HCT116 (cell line): ENCODE measurements at regions not wholly inside any gene's neighbourhood (a gene's known extent, or its start where the extent isn't known, plus 50 kb on each side); places are given as distances from the start of the nearest gene placed in this dataset.

Source experiments
- ATAC-seq: fragments of 200-7000 bp; cut with Tn5 transposase; 2 replicates; pipeline ENCODE4 v1.9.1; 2020; ENCODE audit warnings: mild to moderate bottlenecking, moderate library complexity
- BruUV-seq: library from RNA; stranded (reverse); fragments of 400-500 nt; replicated peaks from 2 replicates; lab custom pipeline; 2021; lab: Mats Ljungman, UMichigan
- CTCF ChIA-PET: fragments of 300-600 bp; sonication (Branson Sonifier 250); formaldehyde crosslinking; loops from one replicate; lab custom pipeline; 2021; ENCODE audit warnings: antibody characterized with exemption; lab: Charles Lee
- POLR2A ChIA-PET: fragments of 300-600, 350-600 bp; sonication (Branson Sonifier 250); formaldehyde crosslinking; loops from one replicate; lab custom pipeline; 2021; ENCODE audit warnings: antibody characterized with exemption; lab: Charles Lee
- RAD21 ChIA-PET, 2 experiments: fragments of 300-600 bp; sonication (Branson Sonifier 250); formaldehyde crosslinking; loops; one replicate each; lab custom pipeline; 2023; ENCODE audit warnings: low total read pairs in 2 of 2; ENCODE audit not compliant: uncharacterized antibody in 2 of 2, unreplicated experiment in 2 of 2, low non-redundant PET in 1 of 2; lab: Charles Lee
- DNase-seq: peaks from one replicate; pipeline ENCODE4 v3.0.0-alpha.2; 2010; ENCODE audit warnings: low read depth, low spot score
- H2AFZ ChIP-seq: fragments of 200-600 bp; shearing (Covaris generic), sonication (generic); 2 replicates; pipeline ENCODE4 v1.6.1; 2017; ENCODE audit warnings: low read depth, mixed run types, mixed read lengths, antibody characterized with exemption, low read length; ENCODE audit not compliant: poor library complexity, severe bottlenecking
- H3K27ac ChIP-seq: 2 replicates; pipeline ENCODE4 v1.5.1; 2012; ENCODE audit warnings: low read depth, low read length
- H3K27me3 ChIP-seq: fragments of 200-600 bp; sonication (generic); 2 replicates; pipeline ENCODE4 v1.6.1; 2016; ENCODE audit warnings: mixed run types, low read length, mixed read lengths; ENCODE audit not compliant: insufficient read depth
- H3K36me3 ChIP-seq, 2 experiments: fragments of 200-500 bp in 1 of 2; fragments of 200-600 bp in 1 of 2; sonication (Bioruptor generic) in 1 of 2; sonication (generic) in 1 of 2; 2 replicates each; pipeline versions ENCODE4 v1.5.1 to v1.6.1; 2014 to 2016; ENCODE audit warnings: low read length in 2 of 2, inconsistent platforms in 1 of 2, mixed read lengths in 1 of 2, mixed run types in 1 of 2; ENCODE audit not compliant: insufficient read depth in 2 of 2, control insufficient read depth in 1 of 2
- H3K4me1 ChIP-seq, 2 experiments: fragments of 200-600 bp in 1 of 2; sonication (generic) in 1 of 2; 2 replicates each; pipeline versions ENCODE4 v1.5.1 to v1.6.1; 2012 to 2017; ENCODE audit warnings: low read length in 2 of 2, inconsistent platforms in 1 of 2, mild to moderate bottlenecking in 1 of 2, mixed read lengths in 1 of 2, mixed run types in 1 of 2, moderate library complexity in 1 of 2; ENCODE audit not compliant: insufficient read depth in 2 of 2, control insufficient read depth in 1 of 2
- H3K4me2 ChIP-seq: fragments of 200-600 bp; sonication (generic); 2 replicates; pipeline ENCODE4 v1.6.1; 2017; ENCODE audit warnings: mixed run types, low read length, mixed read lengths
- H3K4me3 ChIP-seq, 2 experiments: fragments of 200-600 bp in 1 of 2; sonication (generic) in 1 of 2; replicated peaks in 1 of 2; 2 replicates each; pipeline ENCODE4 v1.5.1; 2011 to 2016; ENCODE audit warnings: low read length in 2 of 2, control low read depth in 1 of 2, low read depth in 1 of 2, mild to moderate bottlenecking in 1 of 2, mixed read lengths in 1 of 2, mixed run types in 1 of 2
- H3K79me2 ChIP-seq: fragments of 200-600 bp; sonication (generic); 2 replicates; pipeline ENCODE4 v1.6.1; 2017; ENCODE audit warnings: mild to moderate bottlenecking, mixed run types, low read length, moderate library complexity, mixed read lengths; ENCODE audit not compliant: insufficient read depth
- H3K9ac ChIP-seq: fragments of 200-600 bp; sonication (generic); 2 replicates; pipeline ENCODE4 v1.6.1; 2016; ENCODE audit warnings: low read length, mixed read lengths
- H3K9me2 ChIP-seq: fragments of 200-600 bp; sonication (generic), shearing (Covaris generic); 2 replicates; pipeline ENCODE4 v1.6.1; 2017; ENCODE audit warnings: mixed run types, mild to moderate bottlenecking, moderate library complexity; ENCODE audit not compliant: insufficient read depth
- H3K9me3 ChIP-seq, 2 experiments: fragments of 200-500 bp in 1 of 2; fragments of 200-600 bp in 1 of 2; sonication (Bioruptor generic) in 1 of 2; sonication (generic) in 1 of 2; 2 replicates each; pipeline ENCODE4 v1.6.1; 2014 to 2017; ENCODE audit warnings: low read length in 2 of 2, mixed read lengths in 2 of 2, inconsistent platforms in 1 of 2, low read depth in 1 of 2, mild to moderate bottlenecking in 1 of 2, mixed run types in 1 of 2, moderate library complexity in 1 of 2; ENCODE audit not compliant: control insufficient read depth in 1 of 2, insufficient read depth in 1 of 2
- H4K20me1 ChIP-seq: fragments of 200-600 bp; sonication (generic), shearing (Covaris generic); 2 replicates; pipeline ENCODE4 v1.6.1; 2017; ENCODE audit warnings: mixed run types, mild to moderate bottlenecking, moderate library complexity; ENCODE audit not compliant: insufficient read depth
- ATF3 ChIP-seq: IDR thresholded peaks from 2 replicates; pipeline ENCODE4 v1.6.1; 2012
- CBX3 ChIP-seq: IDR thresholded peaks from 2 replicates; pipeline ENCODE4 v1.6.1; 2012; ENCODE audit warnings: low read depth
- EGR1 ChIP-seq: IDR thresholded peaks from 2 replicates; pipeline ENCODE4 v1.6.1; 2012; ENCODE audit warnings: low read depth
- EZH2 ChIP-seq: fragments of 200-600 bp; sonication (generic); IDR thresholded peaks from 2 replicates; pipeline ENCODE4 v1.6.1; 2017; ENCODE audit warnings: antibody characterized with exemption, mixed run types
- JUND ChIP-seq: IDR thresholded peaks from 2 replicates; pipeline ENCODE4 v1.6.1; 2012
- POLR2A ChIP-seq: IDR thresholded peaks from 2 replicates; pipeline ENCODE4 v1.7.0; 2011; ENCODE audit warnings: borderline replicate concordance; ENCODE audit not compliant: insufficient read depth, insufficient read length; ENCODE audit errors: extremely low read depth
- POLR2AphosphoS5 ChIP-seq: IDR thresholded peaks from 2 replicates; pipeline ENCODE4 v1.6.1; 2011; ENCODE audit warnings: mild to moderate bottlenecking, low read depth, low read length, moderate library complexity
- SIN3A ChIP-seq: IDR thresholded peaks from 2 replicates; pipeline ENCODE4 v1.6.1; 2012; ENCODE audit warnings: low read depth
- SP1 ChIP-seq: IDR thresholded peaks from 2 replicates; pipeline ENCODE4 v1.6.1; 2012; ENCODE audit warnings: low read depth
- SRF ChIP-seq: IDR thresholded peaks from 2 replicates; pipeline ENCODE4 v1.6.1; 2012; ENCODE audit warnings: low read depth
- YY1 ChIP-seq: IDR thresholded peaks from 2 replicates; pipeline ENCODE4 v1.6.1; 2011; ENCODE audit warnings: low read length, low read depth, moderate library complexity, mild to moderate bottlenecking; ENCODE audit not compliant: insufficient replicate concordance; ENCODE audit errors: extremely low read depth
- ZFX ChIP-seq: fragments of 450-650 bp; IDR thresholded peaks from 2 replicates; pipeline ENCODE4 v1.6.1; 2017
- intact Hi-C: fragments of 100-400 bp; cut with micrococcal nuclease; formaldehyde crosslinking; loops from 2 replicates; pipeline ENCODE4 v1.10.0; 2022
- TF ChIP-seq, protein P1 (sequence below): IDR thresholded peaks from 2 replicates; pipeline ENCODE4 v1.6.1; 2011; ENCODE audit warnings: mild to moderate bottlenecking, low read length, moderate library complexity; ENCODE audit not compliant: insufficient replicate concordance; ENCODE audit errors: extremely low read depth
- TF ChIP-seq, protein P2 (sequence below), 3 experiments: fragments of 200-600 bp in 1 of 3; sonication (generic) in 1 of 3; IDR thresholded peaks in 2 of 3; conservative IDR thresholded peaks in 1 of 3; 2 replicates each; pipeline ENCODE4 v1.5.1; 2012 to 2017; ENCODE audit warnings: low read depth in 2 of 3, low read length in 2 of 3, antibody characterized with exemption in 1 of 3, borderline replicate concordance in 1 of 3, control low read depth in 1 of 3, mild to moderate bottlenecking in 1 of 3, mixed read lengths in 1 of 3, mixed run types in 1 of 3, moderate library complexity in 1 of 3; ENCODE audit not compliant: insufficient read depth in 1 of 3

DNA sequence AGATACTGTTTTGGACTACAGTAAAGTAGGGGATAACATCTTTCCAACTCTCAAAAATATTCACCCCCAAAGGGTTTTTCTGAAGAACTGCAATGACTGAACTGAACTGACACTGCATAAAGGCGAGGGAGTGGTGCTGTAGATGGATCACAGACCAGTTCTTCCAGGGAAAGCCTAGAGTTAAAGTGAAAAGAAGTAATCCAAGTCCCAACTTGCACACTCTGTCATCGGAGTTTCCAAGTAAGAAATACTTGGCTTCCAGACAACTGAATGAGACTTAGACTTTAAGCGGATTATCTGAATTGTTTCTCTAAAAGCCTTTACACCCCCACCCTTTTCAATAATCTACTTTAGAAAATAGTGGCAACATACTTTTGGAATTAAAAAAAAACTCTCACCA lies 134.1 kb upstream of the PREP start:
- no peaks in the 10 kb centered on the region for H3K9me3 ChIP-seq
- no peak overlapping the region for H3K9ac ChIP-seq
- ATAC-seq (no peak), DNase-seq (no peak)
- intact Hi-C loops = no loop called here
- ChIA-PET RAD21 (no interaction called here), POLR2A (no interaction called here), CTCF (no interaction called here)
- H3K9me2 ChIP-seq = no peaks in the 10 kb centered on the region
- H2AFZ ChIP-seq = no peak overlapping the region
- no peaks in the 10 kb centered on the region for H3K4me1 ChIP-seq
- BruUV-seq = no TSS peak
- H3K36me3 ChIP-seq = no peaks in the 10 kb centered on the region
- TF ChIP-seq SRF = no peak
- TF ChIP-seq EGR1 = no peak
- TF ChIP-seq JUND = no peak
- TF ChIP-seq SP1 = no peak
- TF ChIP-seq CBX3 = no peak
- TF ChIP-seq, protein P1, sequence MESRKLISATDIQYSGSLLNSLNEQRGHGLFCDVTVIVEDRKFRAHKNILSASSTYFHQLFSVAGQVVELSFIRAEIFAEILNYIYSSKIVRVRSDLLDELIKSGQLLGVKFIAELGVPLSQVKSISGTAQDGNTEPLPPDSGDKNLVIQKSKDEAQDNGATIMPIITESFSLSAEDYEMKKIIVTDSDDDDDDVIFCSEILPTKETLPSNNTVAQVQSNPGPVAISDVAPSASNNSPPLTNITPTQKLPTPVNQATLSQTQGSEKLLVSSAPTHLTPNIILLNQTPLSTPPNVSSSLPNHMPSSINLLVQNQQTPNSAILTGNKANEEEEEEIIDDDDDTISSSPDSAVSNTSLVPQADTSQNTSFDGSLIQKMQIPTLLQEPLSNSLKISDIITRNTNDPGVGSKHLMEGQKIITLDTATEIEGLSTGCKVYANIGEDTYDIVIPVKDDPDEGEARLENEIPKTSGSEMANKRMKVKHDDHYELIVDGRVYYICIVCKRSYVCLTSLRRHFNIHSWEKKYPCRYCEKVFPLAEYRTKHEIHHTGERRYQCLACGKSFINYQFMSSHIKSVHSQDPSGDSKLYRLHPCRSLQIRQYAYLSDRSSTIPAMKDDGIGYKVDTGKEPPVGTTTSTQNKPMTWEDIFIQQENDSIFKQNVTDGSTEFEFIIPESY = no peak
- no peak for TF ChIP-seq YY1
- no peak for TF ChIP-seq POLR2AphosphoS5
- no peak for TF ChIP-seq POLR2A
- H3K4me3 ChIP-seq = no peak overlapping the region
- no peak overlapping the region for H3K4me2 ChIP-seq
- no peaks in the 10 kb centered on the region for H4K20me1 ChIP-seq
- H3K79me2 ChIP-seq = no peaks in the 10 kb centered on the region
- H3K27me3 ChIP-seq = no peaks in the 10 kb centered on the region
- no peak overlapping the region for H3K27ac ChIP-seq

DNA sequence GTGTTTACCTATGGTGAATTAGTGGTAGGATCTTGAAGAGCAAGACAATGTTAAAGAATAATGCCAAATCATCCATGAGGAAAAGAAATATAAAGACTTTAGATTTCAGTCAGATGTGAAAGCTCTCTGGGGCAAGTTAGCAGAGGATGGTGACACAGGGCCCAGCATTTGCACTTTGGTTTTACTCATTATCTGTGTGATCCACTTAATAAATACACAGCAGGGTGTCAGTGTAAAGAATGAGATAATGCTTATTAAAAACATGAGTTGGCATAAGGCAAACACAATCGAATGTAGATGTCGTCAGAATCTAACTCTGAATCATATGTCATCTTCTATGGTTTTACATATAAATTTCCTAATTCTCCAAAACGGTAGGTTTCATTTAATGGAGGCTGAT lies 130.4 kb upstream of the PREP start:
- Histone ChIP-seq H3K4me2 (no peak overlapping the region), H3K79me2 (no peaks in the 10 kb centered on the region)
- no peak for ATAC-seq

More for the DNA sequence above, 130.4 kb upstream of the PREP start:
- ChIA-PET CTCF (no interaction called here), POLR2A (no interaction called here), RAD21 (no interaction called here)
- Histone ChIP-seq H3K36me3 (no peaks in the 10 kb centered on the region), H2AFZ (peak overlapping the region; percentile 14), H3K27me3 (no peaks in the 10 kb centered on the region), H3K27ac (no peak overlapping the region), H3K9me3 (no peaks in the 10 kb centered on the region), H4K20me1 (no peaks in the 10 kb centered on the region), H3K4me3 (no peak overlapping the region), H3K9ac (no peak overlapping the region), H3K9me2 (0 out of 2 replicates have a peak, but pooled peaks cover 4% of the 10 kb centered on the region), H3K4me1 (no peaks in the 10 kb centered on the region)
- intact Hi-C loops = no loop called here
- DNase-seq = no peak
- no peak for TF ChIP-seq YY1
- TF ChIP-seq EGR1 = no peak
- TF ChIP-seq, protein P2, sequence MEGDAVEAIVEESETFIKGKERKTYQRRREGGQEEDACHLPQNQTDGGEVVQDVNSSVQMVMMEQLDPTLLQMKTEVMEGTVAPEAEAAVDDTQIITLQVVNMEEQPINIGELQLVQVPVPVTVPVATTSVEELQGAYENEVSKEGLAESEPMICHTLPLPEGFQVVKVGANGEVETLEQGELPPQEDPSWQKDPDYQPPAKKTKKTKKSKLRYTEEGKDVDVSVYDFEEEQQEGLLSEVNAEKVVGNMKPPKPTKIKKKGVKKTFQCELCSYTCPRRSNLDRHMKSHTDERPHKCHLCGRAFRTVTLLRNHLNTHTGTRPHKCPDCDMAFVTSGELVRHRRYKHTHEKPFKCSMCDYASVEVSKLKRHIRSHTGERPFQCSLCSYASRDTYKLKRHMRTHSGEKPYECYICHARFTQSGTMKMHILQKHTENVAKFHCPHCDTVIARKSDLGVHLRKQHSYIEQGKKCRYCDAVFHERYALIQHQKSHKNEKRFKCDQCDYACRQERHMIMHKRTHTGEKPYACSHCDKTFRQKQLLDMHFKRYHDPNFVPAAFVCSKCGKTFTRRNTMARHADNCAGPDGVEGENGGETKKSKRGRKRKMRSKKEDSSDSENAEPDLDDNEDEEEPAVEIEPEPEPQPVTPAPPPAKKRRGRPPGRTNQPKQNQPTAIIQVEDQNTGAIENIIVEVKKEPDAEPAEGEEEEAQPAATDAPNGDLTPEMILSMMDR (IDR thresholded peaks at IDR 0.05 in 2 of 3, conservative IDR thresholded peaks at IDR 0.05 in 1 of 3; ENCODE audit: borderline replicate concordance in 1 of 3, insufficient read depth in 1 of 3, low read depth in 2 of 3, low read length in 2 of 3) = no peak
- TF ChIP-seq SRF = no peak
- no peak for TF ChIP-seq ATF3
- TF ChIP-seq SIN3A = no peak
- no peak for TF ChIP-seq EZH2
- no peak for TF ChIP-seq ZFX
- no peak for TF ChIP-seq SP1
- BruUV-seq = no TSS peak
